A673 (cell line): ENCODE measurements at regions not wholly inside any gene's neighbourhood (a gene's known extent, or its start where the extent isn't known, plus 50 kb on each side); places are given as distances from the start of the nearest gene placed in this dataset.

Source experiments
- BruUV-seq: library from RNA; stranded (reverse); fragments of 400-500 nt; replicated peaks from 2 replicates; lab custom pipeline; 2021; lab: Mats Ljungman, UMichigan
- CTCF ChIA-PET: fragments of 300-600 bp; sonication (Branson Sonifier 250); formaldehyde crosslinking; loops from one replicate; lab custom pipeline; 2022; ENCODE audit warnings: antibody characterized with exemption; lab: Charles Lee
- POLR2A ChIA-PET: fragments of 300-600 bp; sonication (Branson Sonifier 250); formaldehyde crosslinking; loops from one replicate; lab custom pipeline; 2022; ENCODE audit warnings: antibody characterized with exemption; ENCODE audit not compliant: low non-redundant PET; lab: Charles Lee
- DNase-seq: peaks from one replicate; pipeline ENCODE4 v3.0.0-alpha.2; 2015; ENCODE audit warnings: low spot score
- H3K27ac ChIP-seq: fragments of 200-600 bp; sonication (generic); 2 replicates; pipeline ENCODE4 v1.5.1; 2016; ENCODE audit warnings: mixed run types, low read depth, mild to moderate bottlenecking, mixed read lengths, antibody characterized with exemption, low read length; ENCODE audit not compliant: poor library complexity, severe bottlenecking
- H3K27me3 ChIP-seq: fragments of 200-600 bp; sonication (generic); replicated peaks from 2 replicates; pipeline ENCODE4 v1.6.1; 2017; ENCODE audit warnings: mixed run types, low read depth, mild to moderate bottlenecking, mixed read lengths, antibody characterized with exemption, low read length; ENCODE audit not compliant: insufficient read depth, poor library complexity
- H3K36me3 ChIP-seq: fragments of 200-600 bp; sonication (generic); 2 replicates; pipeline ENCODE4 v1.6.1; 2016; ENCODE audit warnings: mixed run types, mild to moderate bottlenecking, mixed read lengths, antibody characterized with exemption, low read length; ENCODE audit not compliant: insufficient read depth, poor library complexity, severe bottlenecking
- H3K4me1 ChIP-seq: fragments of 200-600 bp; sonication (generic); 2 replicates; pipeline ENCODE4 v1.6.1; 2017; ENCODE audit warnings: mixed run types, mild to moderate bottlenecking, mixed read lengths, antibody characterized with exemption, low read length; ENCODE audit not compliant: insufficient read depth, poor library complexity, severe bottlenecking
- H3K4me3 ChIP-seq: fragments of 200-600 bp; sonication (generic); 2 replicates; pipeline ENCODE4 v1.5.1; 2016; ENCODE audit warnings: low read depth, mixed run types, mild to moderate bottlenecking, mixed read lengths, low read length; ENCODE audit not compliant: poor library complexity, severe bottlenecking
- H3K9me3 ChIP-seq: fragments of 200-600 bp; sonication (generic); 2 replicates; pipeline ENCODE4 v1.6.1; 2016; ENCODE audit warnings: mixed run types, low read depth, mild to moderate bottlenecking, mixed read lengths, antibody characterized with exemption, low read length; ENCODE audit not compliant: poor library complexity, severe bottlenecking
- EZH2 ChIP-seq: fragments of 200-600 bp; sonication (generic); IDR thresholded peaks from 2 replicates; pipeline ENCODE4 v1.6.1; 2017; ENCODE audit warnings: borderline replicate concordance, low read depth, mild to moderate bottlenecking, mixed read lengths, antibody characterized with exemption, low read length; ENCODE audit not compliant: poor library complexity, severe bottlenecking
- intact Hi-C: fragments of 100-400 bp; cut with micrococcal nuclease; formaldehyde crosslinking; loops from one replicate; pipeline ENCODE4 v1.10.0; 2022; ENCODE audit not compliant: unreplicated experiment
- TF ChIP-seq, protein P1 (sequence below): fragments of 300-800, 200-600 bp; sonication (generic); conservative IDR thresholded peaks from 2 replicates; pipeline ENCODE4 v1.5.1; 2017; ENCODE audit warnings: low read depth, mild to moderate bottlenecking, antibody characterized with exemption, low read length, moderate library complexity, mixed read lengths

DNA sequence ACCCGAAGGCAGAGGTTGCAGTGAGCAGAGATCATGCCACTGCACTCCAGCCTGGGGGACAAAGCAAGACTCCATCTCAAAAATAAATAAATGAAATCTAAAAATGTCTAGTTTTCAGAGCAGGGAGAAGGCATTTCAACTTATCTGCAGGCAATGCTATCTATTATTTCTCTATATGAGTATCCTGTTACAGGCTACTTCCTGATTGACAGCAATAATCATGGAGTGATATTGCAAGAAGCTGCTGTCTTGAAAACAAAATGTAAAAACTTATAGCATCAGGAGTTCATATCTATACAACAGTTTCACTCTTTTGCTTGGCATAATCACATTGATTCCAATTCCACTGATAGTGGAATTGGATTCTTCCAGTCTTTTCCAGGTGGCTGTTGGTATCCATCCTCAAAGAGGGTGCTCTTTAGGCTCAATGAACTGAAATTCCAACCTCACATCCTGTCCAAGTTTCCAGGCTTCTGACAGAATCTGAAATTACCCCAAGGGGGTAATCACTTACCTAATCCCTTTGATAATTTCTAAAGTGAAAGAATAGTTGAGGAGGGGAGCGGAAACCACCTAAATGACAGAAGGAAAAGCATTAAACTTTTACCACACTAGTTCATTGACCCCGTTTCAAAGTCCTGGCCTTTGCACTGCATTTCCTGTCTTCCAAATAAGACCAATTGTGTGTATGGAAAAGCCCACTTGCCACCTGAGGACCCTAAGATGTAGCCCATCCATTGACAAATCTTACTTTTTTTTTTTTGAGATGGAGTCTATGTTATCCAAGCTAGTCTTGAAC, 107.6 kb downstream of the GLUL start:
- Histone ChIP-seq H3K9me3 (no peaks in the 10 kb centered on the region), H3K36me3 (no peaks in the 10 kb centered on the region), H3K4me3 (no peak overlapping the region), H3K4me1 (no peaks in the 10 kb centered on the region), H3K27me3 (no peaks in the 10 kb centered on the region), H3K27ac (no peak overlapping the region)
- BruUV-seq: no TSS peak
- TF ChIP-seq, protein P1, sequence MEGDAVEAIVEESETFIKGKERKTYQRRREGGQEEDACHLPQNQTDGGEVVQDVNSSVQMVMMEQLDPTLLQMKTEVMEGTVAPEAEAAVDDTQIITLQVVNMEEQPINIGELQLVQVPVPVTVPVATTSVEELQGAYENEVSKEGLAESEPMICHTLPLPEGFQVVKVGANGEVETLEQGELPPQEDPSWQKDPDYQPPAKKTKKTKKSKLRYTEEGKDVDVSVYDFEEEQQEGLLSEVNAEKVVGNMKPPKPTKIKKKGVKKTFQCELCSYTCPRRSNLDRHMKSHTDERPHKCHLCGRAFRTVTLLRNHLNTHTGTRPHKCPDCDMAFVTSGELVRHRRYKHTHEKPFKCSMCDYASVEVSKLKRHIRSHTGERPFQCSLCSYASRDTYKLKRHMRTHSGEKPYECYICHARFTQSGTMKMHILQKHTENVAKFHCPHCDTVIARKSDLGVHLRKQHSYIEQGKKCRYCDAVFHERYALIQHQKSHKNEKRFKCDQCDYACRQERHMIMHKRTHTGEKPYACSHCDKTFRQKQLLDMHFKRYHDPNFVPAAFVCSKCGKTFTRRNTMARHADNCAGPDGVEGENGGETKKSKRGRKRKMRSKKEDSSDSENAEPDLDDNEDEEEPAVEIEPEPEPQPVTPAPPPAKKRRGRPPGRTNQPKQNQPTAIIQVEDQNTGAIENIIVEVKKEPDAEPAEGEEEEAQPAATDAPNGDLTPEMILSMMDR: no peak
- TF ChIP-seq EZH2: no peak
- ChIA-PET POLR2A (no interaction called here), CTCF (no interaction called here)
- no peak for DNase-seq
- intact Hi-C loops: no loop called here

DNA sequence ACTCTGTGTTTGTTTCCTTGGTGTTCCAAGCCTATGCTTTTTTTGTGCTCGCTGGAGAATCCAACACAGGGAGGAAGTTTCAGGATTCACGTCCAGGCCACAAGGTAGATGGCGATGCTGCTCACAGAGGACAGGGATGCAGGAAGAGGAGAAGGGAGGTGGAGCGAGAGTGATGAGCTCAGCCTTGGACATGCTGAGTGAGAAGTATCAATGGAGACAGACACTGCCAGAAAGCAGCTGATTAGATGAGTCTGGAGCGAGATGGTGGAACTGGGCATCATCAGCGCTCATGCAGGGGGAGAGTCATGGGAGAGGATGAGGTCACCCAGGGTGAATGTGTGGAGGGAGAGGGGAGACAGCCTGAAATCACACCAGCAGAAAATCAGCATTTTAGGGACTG, 110.0 kb downstream of the GLUL start:
- Histone ChIP-seq H3K4me1 (no peaks in the 10 kb centered on the region), H3K27ac (no peak overlapping the region), H3K4me3 (no peak overlapping the region), H3K36me3 (no peaks in the 10 kb centered on the region), H3K9me3 (no peaks in the 10 kb centered on the region), H3K27me3 (no peaks in the 10 kb centered on the region)
- CTCF ChIA-PET: no interaction called here
- intact Hi-C loops: no loop called here
- no peak for DNase-seq
- POLR2A ChIA-PET: no interaction called here
- BruUV-seq: no TSS peak
- TF ChIP-seq, protein P1: no peak
- TF ChIP-seq EZH2: no peak

DNA sequence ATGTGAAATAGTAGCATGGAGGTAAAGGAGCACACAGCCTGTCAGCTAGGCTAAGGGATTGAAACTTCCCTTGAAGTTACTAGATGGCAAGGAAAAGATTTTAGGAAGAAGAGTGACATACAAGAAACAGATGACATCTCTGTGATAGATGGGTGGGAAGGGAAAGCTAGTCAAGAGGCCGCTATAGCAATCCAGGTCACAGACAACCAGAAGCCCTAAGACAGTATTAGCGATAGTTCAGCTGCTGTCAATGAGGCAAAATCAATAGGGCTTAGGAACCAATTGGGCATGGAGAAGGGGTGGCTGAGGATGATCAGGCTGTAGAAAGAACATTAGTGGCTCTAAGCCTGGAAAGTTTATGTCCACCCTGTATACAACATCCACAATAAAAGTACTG, 111.1 kb downstream of the GLUL start:
- TF ChIP-seq EZH2: no peak
- TF ChIP-seq, protein P1: no peak
- no peaks in the 10 kb centered on the region for H3K4me1 ChIP-seq
- intact Hi-C loops: no loop called here
- no peak for DNase-seq
- no peak overlapping the region for H3K4me3 ChIP-seq
- no peaks in the 10 kb centered on the region for H3K27me3 ChIP-seq
- H3K36me3 ChIP-seq: no peaks in the 10 kb centered on the region
- H3K27ac ChIP-seq: no peak overlapping the region
- CTCF ChIA-PET: no interaction called here
- H3K9me3 ChIP-seq: no peaks in the 10 kb centered on the region
- BruUV-seq: no TSS peak
- POLR2A ChIA-PET: no interaction called here
